NCI-H1417 treated with DMSO at 0.1 percent for 48 hours (cell line): ENCODE measurements at regions not wholly inside any gene's neighbourhood (a gene's known extent, or its start where the extent isn't known, plus 50 kb on each side); places are given as distances from the start of the nearest gene placed in this dataset.

Experiments
- DNase-seq: peaks from one replicate; lab custom pipeline; 2025; lab: John Stamatoyannopoulos, UW

DNA sequence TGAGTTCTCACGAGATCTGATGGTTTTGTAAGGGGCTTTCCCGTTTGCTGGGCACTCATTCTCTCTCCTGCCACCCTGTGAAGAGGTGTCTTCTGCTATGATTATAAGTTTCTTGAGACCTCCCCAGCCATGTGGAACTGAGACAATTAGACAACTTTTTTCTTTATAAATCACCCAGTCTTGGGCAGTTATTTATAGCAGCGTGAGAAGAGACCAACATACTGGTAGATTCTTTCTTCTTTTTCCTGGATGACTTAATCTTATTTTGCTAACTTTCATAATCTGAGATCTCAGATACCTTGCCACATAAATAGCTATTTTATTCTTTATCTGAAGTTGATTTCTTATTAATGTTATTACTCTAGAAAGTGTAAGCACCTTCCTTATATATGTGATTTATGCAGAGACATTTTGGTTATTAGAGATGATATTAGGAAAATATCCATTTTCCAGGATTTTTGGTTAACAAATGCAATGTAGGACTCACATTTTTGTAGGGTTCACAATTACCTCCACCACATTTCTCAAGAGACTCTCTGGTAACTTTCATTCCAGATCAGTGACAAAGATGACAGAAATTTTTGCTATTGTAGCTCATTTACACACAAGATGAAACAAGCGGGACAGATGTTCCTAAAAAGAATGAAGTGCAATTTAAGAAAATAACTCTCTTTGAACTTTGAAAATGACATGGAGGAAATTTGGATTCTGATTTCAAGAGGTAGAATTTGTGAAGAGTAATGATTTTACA, 97.9 kb upstream of the RND3 start:
- DNase-seq = no peak

DNA sequence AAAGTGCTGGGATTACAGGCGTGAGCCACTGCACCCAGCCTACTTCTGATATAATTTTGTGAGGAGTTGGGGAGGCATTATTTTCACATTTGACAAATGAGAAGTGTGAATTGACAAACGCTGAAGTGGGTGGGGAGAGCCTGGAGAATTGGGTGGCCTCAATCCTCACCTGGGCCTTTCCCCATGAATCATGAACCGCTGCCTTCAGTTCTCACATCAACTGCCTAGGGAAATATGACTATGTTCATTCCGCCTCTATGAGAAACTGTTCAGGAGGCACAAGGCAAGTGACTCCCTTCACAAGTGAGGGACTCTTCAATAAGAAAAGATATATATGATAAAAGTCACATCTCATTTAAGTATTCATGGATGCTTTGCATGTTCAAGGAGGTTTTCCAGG, 96.6 kb upstream of the RND3 start:
- DNase-seq = no peak

DNA sequence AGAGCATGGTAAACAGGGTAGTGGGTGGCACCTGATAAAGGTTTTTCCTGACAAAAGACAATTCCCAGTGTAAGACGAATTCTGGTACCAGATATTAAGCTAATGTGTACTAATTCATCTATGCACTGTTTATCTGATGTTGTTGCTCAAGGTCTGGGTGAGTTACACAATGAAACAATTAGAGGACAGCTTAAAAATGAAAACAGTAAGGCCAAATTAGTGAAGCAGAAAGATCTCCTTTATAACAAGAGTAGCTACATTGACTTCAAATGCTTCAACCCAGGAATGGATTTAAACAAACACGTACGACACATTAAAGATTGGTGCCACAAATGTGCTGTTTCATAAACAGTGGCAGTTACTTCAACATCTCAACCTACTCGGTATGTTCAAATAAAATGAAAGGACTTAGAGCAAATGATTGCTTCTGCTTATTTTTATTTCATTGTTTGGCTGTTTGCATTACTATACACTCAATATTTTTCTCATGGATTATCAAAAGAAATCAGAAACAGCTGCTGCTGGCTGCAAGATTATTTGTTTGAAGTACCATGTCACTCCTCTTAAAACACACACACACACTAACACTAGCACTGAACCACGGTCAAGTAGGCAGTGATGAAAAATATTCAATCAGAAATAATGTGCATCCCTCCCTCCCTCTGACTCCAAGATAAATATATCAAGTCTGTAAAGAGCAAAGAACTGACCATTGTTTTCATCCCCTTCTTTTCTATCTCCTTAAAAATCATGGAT, 94.4 kb upstream of the RND3 start:
- DNase-seq = no peak

DNA sequence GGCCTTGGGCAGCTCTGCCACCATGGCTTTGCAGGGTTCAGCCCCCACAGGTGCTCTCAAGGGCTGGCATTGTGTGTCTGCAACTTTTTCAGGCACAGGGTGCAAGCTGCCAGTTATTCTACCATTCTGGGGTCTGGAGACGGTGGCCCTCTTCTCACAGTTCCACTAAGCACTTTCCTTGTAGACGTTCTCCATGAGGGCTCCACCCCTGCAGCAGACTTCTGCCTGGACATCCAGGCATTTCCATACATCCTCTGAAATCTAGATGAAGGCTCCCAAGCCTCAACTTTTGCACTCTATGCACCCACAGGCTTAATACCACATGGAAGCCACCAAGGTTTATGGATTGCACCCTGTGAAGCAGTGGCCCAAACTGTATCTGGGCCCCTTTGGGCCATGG, 91.0 kb upstream of the RND3 start:
- DNase-seq = no peak

- DNase-seq = no peak
These were observed 88.4 kb upstream of the RND3 start for GRCh38 chr2:150575861-150576260.

- DNase-seq = no peak
These were observed 85.5 kb upstream of the RND3 start for GRCh38 chr2:150572961-150573395.

GRCh38 chr2:150572194-150572766, 84.8 kb upstream of the RND3 start:
- DNase-seq = no peak

- DNase-seq = no peak
These were observed 83.7 kb upstream of the RND3 start for GRCh38 chr2:150571121-150571520.

- DNase-seq = no peak
These were observed 83.2 kb upstream of the RND3 start for GRCh38 chr2:150570712-150571111.

DNA sequence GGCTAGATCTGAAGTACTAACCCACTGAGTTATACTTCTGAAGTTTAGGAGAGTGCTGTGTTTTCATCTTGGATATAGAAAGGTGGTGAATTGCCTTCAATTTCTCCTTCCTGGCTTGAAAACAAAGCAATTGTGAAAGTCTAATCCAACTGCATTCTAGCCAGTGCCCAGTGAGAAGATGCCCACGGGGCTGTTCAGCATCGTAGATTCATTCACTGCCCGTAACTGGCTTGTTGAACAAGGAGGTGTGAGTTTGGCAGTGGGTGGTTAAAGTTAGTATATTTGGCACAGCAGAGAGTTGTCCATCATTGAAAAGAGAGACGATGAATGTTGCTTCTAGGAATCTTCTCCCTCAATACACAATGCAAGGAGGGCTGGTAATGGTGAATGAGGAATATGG, 82.3 kb upstream of the RND3 start:
- no peak for DNase-seq

- DNase-seq = no peak
These were observed 80.4 kb upstream of the RND3 start for GRCh38 chr2:150567771-150568301.

GRCh38 chr2:150566289-150566688, 78.8 kb upstream of the RND3 start:
- DNase-seq = no peak

DNA sequence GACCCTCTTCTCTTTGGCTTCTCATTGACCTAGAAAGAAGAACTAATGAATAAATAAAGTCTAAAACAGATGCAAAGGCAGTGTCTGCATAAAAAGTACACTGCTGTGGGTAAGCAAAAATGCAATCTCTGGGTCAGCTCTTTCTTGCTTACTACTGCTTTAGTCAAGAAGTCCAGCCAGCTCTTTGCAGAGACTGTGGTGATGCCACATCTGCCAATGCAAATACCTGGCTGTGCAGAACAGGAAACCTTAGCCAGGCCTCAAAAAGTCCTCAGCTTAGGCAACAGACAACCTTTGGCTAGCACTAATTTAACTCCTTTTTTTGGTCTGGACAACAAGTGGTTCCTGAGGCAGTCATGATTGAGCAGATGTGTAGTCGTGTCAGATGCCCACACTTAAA, 73.6 kb upstream of the RND3 start:
- no peak for DNase-seq

- DNase-seq = no peak
These were observed 69.6 kb upstream of the RND3 start for GRCh38 chr2:150557020-150557600.

DNA sequence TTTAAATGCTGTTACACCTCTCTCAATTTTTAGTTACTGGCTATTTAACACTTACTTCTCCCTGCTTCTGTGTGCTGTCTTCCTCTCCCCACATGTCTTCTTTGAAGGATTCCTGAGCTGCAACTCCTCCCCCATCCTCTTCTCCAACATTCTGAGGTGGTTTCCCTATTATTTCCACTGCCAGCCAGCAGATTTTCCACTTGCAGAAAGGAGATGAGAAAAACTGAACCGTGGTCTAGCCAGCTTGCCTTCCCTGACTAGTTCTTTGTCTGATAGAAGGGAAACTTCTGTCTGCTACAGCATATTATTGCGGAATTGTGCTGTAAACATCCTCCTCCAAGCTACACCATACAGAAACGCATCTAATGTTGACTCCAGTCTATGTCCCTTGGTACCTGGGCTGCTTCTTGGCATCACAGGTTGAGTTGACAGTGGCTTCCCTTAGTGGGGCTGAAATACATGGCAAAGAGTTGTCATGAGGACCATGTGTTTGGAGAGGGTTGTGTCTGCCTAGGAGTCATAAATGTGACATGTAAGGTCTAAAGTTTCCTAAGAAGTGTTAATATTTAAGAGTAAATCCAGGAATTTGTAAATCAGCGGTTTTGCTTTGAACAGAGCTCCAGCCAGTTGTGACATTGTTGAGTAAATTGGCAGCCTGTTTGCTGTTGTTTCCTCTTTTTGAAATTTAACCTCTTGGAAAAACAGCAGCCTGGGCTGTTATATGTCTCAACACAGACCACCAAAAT, 68.3 kb upstream of the RND3 start:
- no peak for DNase-seq

GRCh38 chr2:150554046-150554445, 66.6 kb upstream of the RND3 start:
- no peak for DNase-seq

DNA sequence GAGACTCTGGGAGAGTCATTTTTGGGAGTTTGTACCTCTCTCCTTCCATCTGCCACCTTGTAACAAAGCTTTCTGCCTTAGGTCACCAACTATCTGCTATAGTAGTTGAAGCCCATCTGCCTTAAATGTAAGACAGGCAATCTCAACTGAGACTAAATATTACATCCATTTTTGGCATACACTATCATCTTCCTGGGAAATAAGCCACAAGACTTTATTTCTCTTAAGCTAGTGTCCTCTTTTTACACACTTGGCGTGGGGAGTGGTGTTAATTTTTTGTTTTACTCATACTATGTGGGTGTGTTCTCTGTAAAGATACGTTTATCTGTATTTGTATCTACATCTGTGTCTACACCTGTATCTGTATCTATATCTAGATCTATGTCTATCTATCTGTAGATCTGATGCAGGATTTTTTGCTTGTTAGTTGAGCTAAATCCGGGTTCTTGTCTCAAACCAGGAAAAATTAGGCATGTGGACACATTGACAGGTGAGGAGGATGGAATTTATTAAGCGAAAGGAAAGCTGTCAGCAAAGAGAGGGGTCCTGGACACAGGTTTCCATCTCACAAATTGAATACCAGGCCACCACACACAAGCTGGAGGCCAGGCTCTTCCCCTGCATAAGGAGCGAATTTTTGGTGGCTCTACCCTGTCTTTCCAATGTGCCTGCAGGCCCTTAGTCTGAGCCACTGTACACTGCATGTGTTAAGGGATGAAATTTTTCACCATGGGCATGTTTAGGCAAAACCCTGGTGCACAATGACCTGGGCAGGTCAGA, 64.8 kb upstream of the RND3 start:
- no peak for DNase-seq

DNA sequence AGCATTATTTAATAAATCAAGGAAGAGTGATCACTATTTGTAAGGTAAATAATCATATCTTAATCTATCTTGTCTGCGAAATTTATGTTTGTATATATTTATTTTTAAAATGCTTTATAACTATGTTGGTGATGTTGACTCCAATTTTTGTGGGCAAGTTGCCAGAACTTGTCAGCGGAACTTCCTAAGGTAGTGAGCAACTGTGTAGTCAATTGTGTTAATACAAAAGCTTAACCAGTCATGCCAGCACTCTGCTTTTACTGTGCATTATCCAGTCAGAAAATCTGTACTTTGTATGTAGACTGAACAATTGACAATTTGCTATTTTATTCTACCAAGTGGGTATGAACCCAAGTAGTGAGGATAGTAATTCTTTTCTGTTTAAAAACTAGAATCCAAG, 61.9 kb upstream of the RND3 start:
- DNase-seq = no peak

GRCh38 chr2:150548527-150548926, 61.1 kb upstream of the RND3 start:
- no peak for DNase-seq

DNA sequence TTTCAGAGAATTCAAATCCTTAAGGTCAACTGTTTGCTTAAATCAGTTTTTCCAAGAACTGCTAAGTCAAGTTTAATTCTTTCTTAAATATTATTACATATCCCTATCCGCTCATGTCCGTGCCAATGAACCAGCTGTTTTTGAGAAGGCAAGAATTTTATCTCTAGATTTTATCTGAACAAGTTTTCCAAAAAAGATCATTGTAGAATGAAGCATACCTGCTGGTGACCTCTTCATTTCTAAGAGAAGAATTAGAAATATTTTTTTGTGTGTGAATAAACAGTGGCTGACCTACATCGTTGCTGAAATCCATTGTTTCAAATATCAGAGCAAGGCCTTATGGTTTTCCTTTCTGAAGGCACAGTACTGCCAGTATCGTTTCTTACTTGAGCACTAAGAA, 58.4 kb upstream of the RND3 start:
- DNase-seq = no peak

DNA sequence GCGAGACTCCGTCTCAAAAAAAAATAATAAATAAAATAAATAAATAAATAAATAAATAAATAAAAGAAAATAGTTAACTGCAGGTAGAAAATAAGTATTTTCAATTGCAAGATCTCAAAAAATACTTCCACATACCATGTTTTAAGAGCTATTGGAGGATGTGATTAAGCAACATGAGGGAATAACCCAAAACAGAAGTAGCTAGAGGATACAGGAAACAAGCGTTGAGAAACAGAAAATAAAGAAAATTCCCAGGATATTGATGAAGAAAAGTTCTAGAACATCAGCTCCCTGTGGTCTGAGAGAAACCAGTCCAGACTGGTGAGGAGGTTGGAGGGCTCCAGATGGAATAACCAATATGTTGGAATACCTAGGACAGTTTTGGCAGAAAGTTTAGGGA, 57.3 kb upstream of the RND3 start:
- no peak for DNase-seq
